NCI-H2196 (cell line): ENCODE measurements at regions not wholly inside any gene's neighbourhood (a gene's known extent, or its start where the extent isn't known, plus 50 kb on each side); places are given as distances from the start of the nearest gene placed in this dataset.
"Not testable (repeated sequence)": the region's sequence is repeated elsewhere in the genome, so short reads cannot be mapped to it uniquely, and the experiment has no call there.

Source experiments
- DNase-seq: peaks from one replicate; lab custom pipeline; 2025; ENCODE audit not compliant: unreplicated experiment; lab: John Stamatoyannopoulos, UW

- DNase-seq = no peak
Measured at GRCh38 chr2:167692936-167693335, 554.5 kb downstream of the STK39 start.

- DNase-seq = no peak
Measured at GRCh38 chr2:167692191-167692590, 555.2 kb downstream of the STK39 start.

- DNase-seq = no peak
Measured at GRCh38 chr2:167689444-167689843, 558.0 kb downstream of the STK39 start.

- DNase-seq = no peak
Measured at GRCh38 chr2:167686691-167687090, 560.7 kb downstream of the STK39 start.

GRCh38 chr2:167681234-167682015 is 566.0 kb downstream of the STK39 start:
- DNase-seq = no peak

GRCh38 chr2:167678158-167678557 is 569.2 kb downstream of the STK39 start:
- DNase-seq = no peak

GRCh38 chr2:167675906-167676305 is 571.5 kb downstream of the STK39 start:
- no peak for DNase-seq

GRCh38 chr2:167670588-167670987 is 576.8 kb downstream of the STK39 start:
- no peak for DNase-seq

GRCh38 chr2:167653131-167653530 is 594.3 kb downstream of the STK39 start:
- no peak for DNase-seq

- DNase-seq = no peak
Measured at GRCh38 chr2:167652401-167652800, 595.0 kb downstream of the STK39 start.

GRCh38 chr2:167651406-167652151 is 595.8 kb downstream of the STK39 start:
- DNase-seq = no peak

GRCh38 chr2:167646557-167646956 is 600.8 kb downstream of the STK39 start:
- no peak for DNase-seq

GRCh38 chr2:167640096-167640495 is 607.3 kb downstream of the STK39 start:
- DNase-seq = no peak

- DNase-seq = no peak
Measured at GRCh38 chr2:167637741-167638140, 609.7 kb downstream of the STK39 start.

- not testable (repeated sequence) for DNase-seq
Measured at GRCh38 chr2:167632271-167632670, 615.1 kb downstream of the STK39 start.

- DNase-seq = no peak
Measured at GRCh38 chr2:167626961-167627360, 620.4 kb downstream of the STK39 start.

GRCh38 chr2:167626301-167626700 is 621.1 kb downstream of the STK39 start:
- DNase-seq = no peak

GRCh38 chr2:167616997-167617396 is 630.4 kb downstream of the STK39 start:
- DNase-seq = no peak

- no peak for DNase-seq
Measured at GRCh38 chr2:167613471-167613870, 633.9 kb downstream of the STK39 start.

GRCh38 chr2:167608487-167608886 is 638.9 kb downstream of the STK39 start:
- no peak for DNase-seq

- no peak for DNase-seq
Measured at GRCh38 chr2:167607731-167608130, 639.7 kb downstream of the STK39 start.

GRCh38 chr2:167607211-167607610 is 640.2 kb downstream of the STK39 start:
- no peak for DNase-seq
